GM12878 (cell line): ENCODE measurements at regions not wholly inside any gene's neighbourhood (a gene's known extent, or its start where the extent isn't known, plus 50 kb on each side); places are given as distances from the start of the nearest gene placed in this dataset.

Source experiments
- ATAC-seq: fragments of 200-7000 bp; cut with Tn5 transposase; 3 replicates; pipeline ENCODE4 v1.9.1; 2020; ENCODE audit warnings: mild to moderate bottlenecking, moderate library complexity
- BruUV-seq: library from RNA; stranded (reverse); fragments of 400-500 nt; replicated peaks from 2 replicates; lab custom pipeline; 2021; lab: Mats Ljungman, UMichigan
- CTCF ChIA-PET: fragments of 300-600 bp; sonication (Branson Sonifier 250); formaldehyde crosslinking; extraction: SDS; loops from one replicate; lab custom pipeline; 2021; ENCODE audit warnings: inconsistent platforms; lab: Yijun Ruan, JAX
- POLR2A ChIA-PET: fragments of 350-600 bp; formaldehyde crosslinking; extraction: SDS; loops from one replicate; lab custom pipeline; 2021; ENCODE audit warnings: inconsistent platforms; lab: Charles Lee
- RAD21 ChIA-PET: fragments of 300-600 bp; sonication (Branson Sonifier 250); formaldehyde crosslinking; loops from one replicate; lab custom pipeline; 2023; ENCODE audit warnings: antibody characterized with exemption; ENCODE audit not compliant: unreplicated experiment; lab: Charles Lee
- SMC1A ChIA-PET: fragments of 300-600 bp; sonication (Branson Sonifier 250); formaldehyde crosslinking; loops from one replicate; lab custom pipeline; 2023; ENCODE audit not compliant: unreplicated experiment, uncharacterized antibody; lab: Charles Lee
- DNase-seq: peaks from one replicate; pipeline ENCODE4 v3.0.0-alpha.2; 2011; ENCODE audit warnings: low read depth, low spot score
- FAIRE-seq: peaks from 3 replicates; lab custom pipeline; 2011; peaks lifted over from hg19 to GRCh38; lab: Jason Lieb, UNC
- H2AFZ ChIP-seq: 2 replicates; pipeline ENCODE4 v1.6.0; 2011; ENCODE audit warnings: low read depth, low read length, control low read depth; ENCODE audit not compliant: control insufficient read depth
- H3K27ac ChIP-seq: 2 replicates; pipeline ENCODE4 v1.5.1; 2011; ENCODE audit warnings: control low read depth; ENCODE audit not compliant: control insufficient read depth, insufficient read depth
- H3K27me3 ChIP-seq, 2 experiments: replicated peaks in 1 of 2; 2 replicates each; pipeline versions ENCODE4 v1.6.0 to v1.6.1; 2011; ENCODE audit warnings: low read length in 1 of 2; ENCODE audit not compliant: control insufficient read depth in 2 of 2, insufficient read depth in 2 of 2
- H3K36me3 ChIP-seq, 2 experiments: 2 replicates each; pipeline ENCODE4 v1.5.1; 2011; ENCODE audit warnings: low read length in 1 of 2; ENCODE audit not compliant: control insufficient read depth in 2 of 2, insufficient read depth in 2 of 2
- H3K4me1 ChIP-seq: 2 replicates; pipeline ENCODE4 v1.6.1; 2011; ENCODE audit warnings: mild to moderate bottlenecking, low read length, moderate library complexity, mixed read lengths; ENCODE audit not compliant: control insufficient read depth, insufficient read depth
- H3K4me2 ChIP-seq: 2 replicates; pipeline ENCODE4 v1.6.0; 2011; ENCODE audit warnings: control low read depth; ENCODE audit not compliant: control insufficient read depth, insufficient read depth
- H3K4me3 ChIP-seq: fragments of 200-600 bp; sonication (generic); 2 replicates; pipeline ENCODE4 v1.5.1; 2016
- H3K79me2 ChIP-seq: 2 replicates; pipeline ENCODE4 v1.6.0; 2011; ENCODE audit warnings: low read length; ENCODE audit not compliant: control insufficient read depth, insufficient read depth
- H3K9ac ChIP-seq: 2 replicates; pipeline ENCODE4 v1.8.0; 2011; ENCODE audit warnings: low read length, control low read depth, mixed read lengths; ENCODE audit not compliant: control insufficient read depth, insufficient read depth
- H3K9me3 ChIP-seq: replicated peaks from 3 replicates; pipeline ENCODE4 v1.5.1; 2011; ENCODE audit warnings: mild to moderate bottlenecking, low read length; ENCODE audit not compliant: control insufficient read depth, insufficient read depth
- H4K20me1 ChIP-seq: 2 replicates; pipeline ENCODE4 v1.6.0; 2011; ENCODE audit not compliant: control insufficient read depth, insufficient read depth
- BRCA1 ChIP-seq: IDR thresholded peaks from 2 replicates; pipeline ENCODE4 v1.6.1; 2011; ENCODE audit warnings: low read depth, low read length, improper control_type of control experiment
- CREM ChIP-seq: IDR thresholded peaks from 2 replicates; pipeline ENCODE4 v1.6.1; 2014; ENCODE audit warnings: antibody characterized with exemption, low read depth
- DPF2 ChIP-seq: fragments of 450-650 bp; IDR thresholded peaks from 2 replicates; pipeline ENCODE4 v1.6.1; 2017; ENCODE audit warnings: mild to moderate bottlenecking
- HDGF ChIP-seq: fragments of 450-650 bp; IDR thresholded peaks from 2 replicates; pipeline ENCODE4 v1.6.1; 2016; ENCODE audit warnings: antibody characterized with exemption
- JUNB ChIP-seq: IDR thresholded peaks from 2 replicates; pipeline ENCODE4 v1.6.1; 2016; ENCODE audit warnings: antibody characterized with exemption, mild to moderate bottlenecking
- MYC ChIP-seq: IDR thresholded peaks from 2 replicates; pipeline ENCODE4 v1.6.1; 2011; ENCODE audit warnings: mild to moderate bottlenecking, low read length, moderate library complexity, inconsistent platforms; ENCODE audit not compliant: insufficient read depth, insufficient replicate concordance, insufficient read length, severe bottlenecking
- NR2F1 ChIP-seq: fragments of 450-650 bp; conservative IDR thresholded peaks from 2 replicates; pipeline ENCODE4 v1.6.1; 2017; ENCODE audit warnings: mild to moderate bottlenecking
- PAX8 ChIP-seq: fragments of 450-650 bp; IDR thresholded peaks from 2 replicates; pipeline ENCODE4 v1.6.1; 2017; ENCODE audit warnings: mild to moderate bottlenecking, moderate library complexity
- PKNOX1 ChIP-seq: fragments of 450-650 bp; IDR thresholded peaks from 2 replicates; pipeline ENCODE4 v1.6.1; 2016; ENCODE audit warnings: mild to moderate bottlenecking
- POU2F2 ChIP-seq: IDR thresholded peaks from 3 replicates; pipeline ENCODE4 v1.6.1; 2011; ENCODE audit warnings: low read depth, mild to moderate bottlenecking, low read length, borderline replicate concordance
- SUZ12 ChIP-seq: fragments of 200-600 bp; sonication (generic); IDR thresholded peaks from one replicate; pipeline ENCODE4 v1.6.1; 2018; ENCODE audit warnings: antibody characterized with exemption, mild to moderate bottlenecking; ENCODE audit not compliant: unreplicated experiment
- ZNF622 ChIP-seq: fragments of 450-650 bp; IDR thresholded peaks from 2 replicates; pipeline ENCODE4 v1.6.1; 2017; ENCODE audit warnings: mild to moderate bottlenecking, inconsistent platforms
- WGBS: methylation state at CpG from one replicate; pipeline ENCODE4 v1.1.6; 2016; ENCODE audit warnings: low lambda C conversion rate; ENCODE audit not compliant: insufficient replicate concordance, insufficient coverage; ENCODE audit errors: missing lambda C conversion rate; 5-methylcytosine and 5-hydroxymethylcytosine counted together
- in situ Hi-C: fragments of 300-500 bp; cut with MboI; formaldehyde crosslinking; loops from 9 replicates; pipeline ENCODE4 v1.14.3; 2018; ENCODE audit warnings: mixed read lengths
- intact Hi-C: fragments of 100-400 bp; cut with micrococcal nuclease; formaldehyde crosslinking; loops from one replicate; pipeline ENCODE4 v1.14.2; 2022; ENCODE audit not compliant: unreplicated experiment
- TF ChIP-seq, protein P1 (sequence below): fragments of 150-350 bp; IDR thresholded peaks from 2 replicates; pipeline ENCODE4 v1.6.1; 2014; ENCODE audit warnings: mild to moderate bottlenecking, low read depth, low read length
- TF ChIP-seq, protein P2 (sequence below): fragments of 450-650 bp; IDR thresholded peaks from 2 replicates; pipeline ENCODE4 v1.6.1; 2017; ENCODE audit warnings: antibody characterized with exemption, mild to moderate bottlenecking, moderate library complexity

DNA sequence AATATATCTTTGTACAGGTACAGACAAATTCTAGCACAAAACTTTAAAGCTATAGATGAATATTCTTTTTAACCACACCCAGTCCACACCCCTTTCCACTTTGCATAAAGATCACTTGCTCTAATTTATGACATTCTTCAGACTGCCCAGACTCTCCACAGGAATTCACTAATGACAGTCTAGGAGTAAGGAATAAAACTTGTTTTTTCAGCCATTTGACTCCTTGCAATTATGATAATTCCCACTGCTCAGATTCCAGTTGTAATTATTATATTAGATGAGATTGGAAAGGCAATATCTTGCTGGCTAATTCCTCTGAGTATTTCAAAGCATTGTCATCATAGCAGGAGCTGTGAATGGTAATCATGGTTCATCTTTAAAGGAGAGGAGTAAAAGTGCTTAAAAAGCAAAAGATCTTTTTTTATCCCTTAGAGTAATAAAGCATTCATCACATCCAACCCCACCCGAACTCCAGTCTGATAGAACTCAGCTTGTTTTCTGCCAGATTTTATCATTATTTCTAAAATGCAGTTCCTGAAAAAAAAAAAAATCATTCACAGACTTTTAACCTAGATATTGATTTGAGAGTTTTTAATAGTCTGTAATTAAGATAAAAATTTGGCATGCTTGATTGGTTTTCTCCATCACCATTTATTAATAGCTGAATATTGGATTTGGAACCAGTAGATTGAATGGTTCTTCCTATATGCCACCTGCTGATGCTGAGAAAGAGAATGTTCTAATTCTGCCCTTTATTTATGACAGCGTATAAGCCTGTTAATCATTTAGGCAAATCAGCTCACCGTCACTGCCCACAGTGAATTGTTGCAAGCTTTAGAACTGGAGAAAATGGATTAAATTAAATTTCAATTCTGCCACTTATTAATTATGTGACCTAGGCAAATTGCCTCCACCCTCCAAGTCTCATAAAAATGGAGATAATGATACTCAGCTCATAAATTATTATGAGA, 93.9 kb upstream of the RASSF8 start (continued):
- TF ChIP-seq ZNF622 (no peak), POU2F2 (no peak)
- TF ChIP-seq, protein P1, sequence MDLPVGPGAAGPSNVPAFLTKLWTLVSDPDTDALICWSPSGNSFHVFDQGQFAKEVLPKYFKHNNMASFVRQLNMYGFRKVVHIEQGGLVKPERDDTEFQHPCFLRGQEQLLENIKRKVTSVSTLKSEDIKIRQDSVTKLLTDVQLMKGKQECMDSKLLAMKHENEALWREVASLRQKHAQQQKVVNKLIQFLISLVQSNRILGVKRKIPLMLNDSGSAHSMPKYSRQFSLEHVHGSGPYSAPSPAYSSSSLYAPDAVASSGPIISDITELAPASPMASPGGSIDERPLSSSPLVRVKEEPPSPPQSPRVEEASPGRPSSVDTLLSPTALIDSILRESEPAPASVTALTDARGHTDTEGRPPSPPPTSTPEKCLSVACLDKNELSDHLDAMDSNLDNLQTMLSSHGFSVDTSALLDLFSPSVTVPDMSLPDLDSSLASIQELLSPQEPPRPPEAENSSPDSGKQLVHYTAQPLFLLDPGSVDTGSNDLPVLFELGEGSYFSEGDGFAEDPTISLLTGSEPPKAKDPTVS, result no peak

DNA sequence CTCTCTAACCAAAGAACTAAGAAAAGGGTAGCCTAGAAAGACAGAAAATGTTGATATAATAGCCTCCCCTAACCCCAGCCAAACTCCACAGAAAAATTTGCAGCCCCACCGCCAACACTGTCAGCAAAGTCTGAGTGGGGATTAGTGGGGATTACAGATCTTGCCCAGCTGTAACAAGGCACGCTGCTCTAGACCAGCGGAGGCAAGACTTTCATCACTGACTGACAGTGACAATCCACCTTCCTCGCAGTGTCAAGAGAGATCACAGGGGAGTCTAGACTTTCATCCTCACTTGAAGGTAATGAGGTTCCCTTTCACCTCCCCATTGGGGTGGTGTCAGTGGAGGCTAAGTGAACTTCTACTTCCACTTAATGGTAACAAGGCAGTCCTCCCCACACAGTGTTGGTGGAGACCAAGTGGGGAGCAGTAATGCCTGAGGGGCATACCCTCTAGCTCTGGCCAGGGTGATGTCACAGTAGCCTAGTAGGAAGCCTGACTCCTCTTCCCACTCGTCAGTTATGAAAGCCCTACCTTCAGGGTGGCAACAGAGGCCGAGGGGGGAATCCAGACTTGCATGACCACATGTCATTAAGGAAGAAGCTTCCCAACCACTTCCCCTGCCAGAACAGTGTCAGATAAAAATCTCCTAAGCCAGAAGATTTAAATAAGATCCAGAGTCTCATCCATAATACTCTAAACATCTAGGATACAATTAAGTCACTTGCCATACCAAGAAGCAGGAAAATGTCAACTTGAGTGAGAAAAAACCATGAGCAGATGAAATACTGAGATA, 91.7 kb upstream of the RASSF8 start:
- in situ Hi-C loops, result no loop called here
- SMC1A ChIA-PET, result no interaction called here
- intact Hi-C loops, result no loop called here
- WGBS, result 35% methylated on average over 6 of the region's 6 CpGs
- BruUV-seq, result no TSS peak
- Histone ChIP-seq H3K27ac (no peak overlapping the region), H3K9me3 (no peaks in the 10 kb centered on the region), H4K20me1 (no peaks in the 10 kb centered on the region), H2AFZ (no peak overlapping the region), H3K4me1 (no peaks in the 10 kb centered on the region), H3K36me3 (no peaks in the 10 kb centered on the region), H3K4me3 (no peak overlapping the region), H3K4me2 (no peak overlapping the region), H3K9ac (no peak overlapping the region), H3K79me2 (no peaks in the 10 kb centered on the region), H3K27me3 (no peaks in the 10 kb centered on the region)
- DNase-seq, result no peak
- CTCF ChIA-PET, result no interaction called here
- RAD21 ChIA-PET, result interaction anchor here (0.7 kb wide), 1 partner anchor 1080 kb away, joined by 3 read pairs; no protein-coding TSS in a partner anchor
- FAIRE-seq, result no peak
- ATAC-seq, result no peak
- POLR2A ChIA-PET, result no interaction called here
- TF ChIP-seq SUZ12, result no peak
- TF ChIP-seq NR2F1, result no peak
- TF ChIP-seq HDGF, result no peak
- no peak for TF ChIP-seq PKNOX1
- no peak for TF ChIP-seq JUNB
- TF ChIP-seq, protein P2, sequence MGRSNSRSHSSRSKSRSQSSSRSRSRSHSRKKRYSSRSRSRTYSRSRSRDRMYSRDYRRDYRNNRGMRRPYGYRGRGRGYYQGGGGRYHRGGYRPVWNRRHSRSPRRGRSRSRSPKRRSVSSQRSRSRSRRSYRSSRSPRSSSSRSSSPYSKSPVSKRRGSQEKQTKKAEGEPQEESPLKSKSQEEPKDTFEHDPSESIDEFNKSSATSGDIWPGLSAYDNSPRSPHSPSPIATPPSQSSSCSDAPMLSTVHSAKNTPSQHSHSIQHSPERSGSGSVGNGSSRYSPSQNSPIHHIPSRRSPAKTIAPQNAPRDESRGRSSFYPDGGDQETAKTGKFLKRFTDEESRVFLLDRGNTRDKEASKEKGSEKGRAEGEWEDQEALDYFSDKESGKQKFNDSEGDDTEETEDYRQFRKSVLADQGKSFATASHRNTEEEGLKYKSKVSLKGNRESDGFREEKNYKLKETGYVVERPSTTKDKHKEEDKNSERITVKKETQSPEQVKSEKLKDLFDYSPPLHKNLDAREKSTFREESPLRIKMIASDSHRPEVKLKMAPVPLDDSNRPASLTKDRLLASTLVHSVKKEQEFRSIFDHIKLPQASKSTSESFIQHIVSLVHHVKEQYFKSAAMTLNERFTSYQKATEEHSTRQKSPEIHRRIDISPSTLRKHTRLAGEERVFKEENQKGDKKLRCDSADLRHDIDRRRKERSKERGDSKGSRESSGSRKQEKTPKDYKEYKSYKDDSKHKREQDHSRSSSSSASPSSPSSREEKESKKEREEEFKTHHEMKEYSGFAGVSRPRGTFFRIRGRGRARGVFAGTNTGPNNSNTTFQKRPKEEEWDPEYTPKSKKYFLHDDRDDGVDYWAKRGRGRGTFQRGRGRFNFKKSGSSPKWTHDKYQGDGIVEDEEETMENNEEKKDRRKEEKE, result no peak
- no peak for TF ChIP-seq MYC
- TF ChIP-seq PAX8, result no peak
- no peak for TF ChIP-seq BRCA1
- no peak for TF ChIP-seq CREM
- no peak for TF ChIP-seq DPF2
